Activated CD8-positive, alpha-beta memory T cell treated with anti-CD3 and anti-CD28 coated beads, Interleukin-2, amount 50 U/mL, for 1 hour (primary cell): ENCODE measurements at regions not wholly inside any gene's neighbourhood (a gene's known extent, or its start where the extent isn't known, plus 50 kb on each side); places are given as distances from the start of the nearest gene placed in this dataset.

Source experiments
- DNase-seq: peaks from one replicate; pipeline ENCODE4 v3.0.0-alpha.2; 2020; ENCODE audit errors: extremely low read depth

- DNase-seq = no peak
Measured at GRCh38 chr15:81483496-81483895, 109.5 kb upstream of the TMC3 start.

- DNase-seq = no peak
Measured at GRCh38 chr15:81481346-81481745, 107.3 kb upstream of the TMC3 start.

- DNase-seq = peak; percentile 3
Measured at GRCh38 chr15:81480645-81481053, 106.6 kb upstream of the TMC3 start.

- DNase-seq = no peak
Measured at GRCh38 chr15:81478354-81478753, 104.3 kb upstream of the TMC3 start.

GRCh38 chr15:81475926-81476325 is 101.9 kb upstream of the TMC3 start:
- no peak for DNase-seq

GRCh38 chr15:81475471-81475870 is 101.5 kb upstream of the TMC3 start:
- no peak for DNase-seq

GRCh38 chr15:81473946-81474345 is 99.9 kb upstream of the TMC3 start:
- DNase-seq = no peak

- no peak for DNase-seq
Measured at GRCh38 chr15:81473177-81473576, 99.2 kb upstream of the TMC3 start.

- DNase-seq = no peak
Measured at GRCh38 chr15:81471151-81471550, 97.1 kb upstream of the TMC3 start.

- DNase-seq = no peak
Measured at GRCh38 chr15:81469154-81469553, 95.1 kb upstream of the TMC3 start.

- DNase-seq = no peak
Measured at GRCh38 chr15:81466741-81467140, 92.7 kb upstream of the TMC3 start.

- no peak for DNase-seq
Measured at GRCh38 chr15:81454024-81454423, 80.0 kb upstream of the TMC3 start.

- DNase-seq = no peak
Measured at GRCh38 chr15:81450721-81451120, 76.7 kb upstream of the TMC3 start.

- DNase-seq = no peak
Measured at GRCh38 chr15:81449836-81450474, 75.9 kb upstream of the TMC3 start.

GRCh38 chr15:81443040-81443820 is 69.2 kb upstream of the TMC3 start:
- DNase-seq = no peak

- no peak for DNase-seq
Measured at GRCh38 chr15:81442454-81442853, 68.4 kb upstream of the TMC3 start.

- DNase-seq = no peak
Measured at GRCh38 chr15:81434851-81435250, 60.8 kb upstream of the TMC3 start.

- no peak for DNase-seq
Measured at GRCh38 chr15:81433462-81433861, 59.4 kb upstream of the TMC3 start.

- DNase-seq = no peak
Measured at GRCh38 chr15:81432179-81432578, 58.2 kb upstream of the TMC3 start.

GRCh38 chr15:81427176-81427575 is 53.2 kb upstream of the TMC3 start:
- DNase-seq = no peak

- DNase-seq = no peak
Measured at GRCh38 chr15:81425905-81426304, 51.9 kb upstream of the TMC3 start.
